Skeletal muscle tissue (tissue), 3 donors: ENCODE measurements at regions not wholly inside any gene's neighbourhood (a gene's known extent, or its start where the extent isn't known, plus 50 kb on each side); places are given as distances from the start of the nearest gene placed in this dataset.
"Not testable (repeated sequence)": the region's sequence is repeated elsewhere in the genome, so short reads cannot be mapped to it uniquely, and the experiment has no call there.

Experiments used
- H3K27ac ChIP-seq: one replicate; pipeline ENCODE4 v1.7.0; 2013; ENCODE audit warnings: mild to moderate bottlenecking, low read depth, low read length, inconsistent platforms
- H3K27me3 ChIP-seq, 3 donors: one replicate each; pipeline ENCODE4 v1.7.0; 2013; ENCODE audit warnings: low read length in 3 of 3; ENCODE audit not compliant: control insufficient read depth in 3 of 3, insufficient read depth in 3 of 3
- H3K36me3 ChIP-seq, 3 donors: one replicate each; pipeline ENCODE4 v1.7.0; 2013; ENCODE audit warnings: low read length in 3 of 3; ENCODE audit not compliant: control insufficient read depth in 3 of 3, insufficient read depth in 3 of 3
- H3K4me1 ChIP-seq, 3 donors: one replicate each; pipeline ENCODE4 v1.7.0; 2013; ENCODE audit warnings: low read length in 3 of 3, mild to moderate bottlenecking in 3 of 3; ENCODE audit not compliant: control insufficient read depth in 3 of 3, insufficient read depth in 3 of 3
- H3K4me3 ChIP-seq, 3 donors: one replicate each; pipeline ENCODE4 v1.7.0; 2013; ENCODE audit warnings: low read length in 3 of 3
- H3K9ac ChIP-seq, 3 donors: one replicate each; pipeline ENCODE4 v1.7.0; 2013; ENCODE audit warnings: low read length in 3 of 3, mild to moderate bottlenecking in 3 of 3, moderate library complexity in 2 of 3, low read depth in 1 of 3
- H3K9me3 ChIP-seq, 3 donors: one replicate each; pipeline ENCODE4 v1.7.0; 2013; ENCODE audit warnings: low read length in 3 of 3; ENCODE audit not compliant: control insufficient read depth in 3 of 3
- donor health status: Osteomylitis.

GRCh38 chr6:166795879-166796278, 160.5 kb downstream of the RNASET2 start:
- Histone ChIP-seq H3K4me1 (no peaks in the 10 kb centered on the region), H3K9ac (no peak overlapping the region), H3K27ac (no peak overlapping the region), H3K9me3 (no peaks in the 10 kb centered on the region), H3K36me3 (no peaks in the 10 kb centered on the region), H3K4me3 (no peak overlapping the region), H3K27me3 (peaks cover 0 to 3% (median 0%) of the 10 kb centered on the region in 3 donors)

- not testable (repeated sequence) for H3K36me3 ChIP-seq, H3K9ac ChIP-seq, H3K27ac ChIP-seq, H3K27me3 ChIP-seq, H3K4me3 ChIP-seq, H3K9me3 ChIP-seq, H3K4me1 ChIP-seq
These were observed 163.8 kb upstream of the RPS6KA2 start for GRCh38 chr6:166790808-166791207.

DNA sequence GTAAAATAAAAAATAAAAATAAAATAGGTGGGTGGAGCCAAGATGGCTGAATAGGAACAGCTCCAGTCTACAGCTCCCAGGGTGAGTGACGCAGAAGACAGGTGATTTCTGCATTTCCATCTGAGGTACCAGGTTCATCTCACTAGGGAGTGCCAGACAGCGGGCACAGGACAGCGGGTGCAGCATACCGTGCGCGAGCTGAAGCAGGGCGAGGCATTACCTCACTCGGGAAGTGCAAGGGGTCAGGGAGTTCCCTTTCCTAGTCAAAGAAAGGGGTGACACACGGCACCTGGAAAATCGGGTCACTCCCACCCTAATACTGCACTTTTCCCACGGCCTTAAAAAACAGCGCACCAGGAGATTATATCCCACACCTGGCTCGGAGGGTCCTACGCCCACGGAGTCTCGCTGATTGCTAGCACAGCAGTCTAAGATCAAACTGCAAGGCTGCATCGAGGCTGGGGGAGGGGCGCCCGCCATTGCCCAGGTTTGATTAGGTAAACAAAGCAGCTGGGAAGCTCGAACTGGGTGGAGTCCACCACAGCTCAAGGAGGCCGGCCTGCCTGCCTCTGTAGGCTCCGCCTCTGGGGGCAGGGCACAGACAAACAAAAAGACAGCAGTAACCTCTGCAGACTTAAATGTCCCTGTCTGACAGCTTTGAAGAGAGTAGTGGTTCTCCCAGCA, 161.9 kb upstream of the RPS6KA2 start:
- not testable (repeated sequence) for H3K36me3 ChIP-seq, H3K27ac ChIP-seq, H3K27me3 ChIP-seq, H3K4me3 ChIP-seq, H3K9ac ChIP-seq, H3K9me3 ChIP-seq, H3K4me1 ChIP-seq

DNA sequence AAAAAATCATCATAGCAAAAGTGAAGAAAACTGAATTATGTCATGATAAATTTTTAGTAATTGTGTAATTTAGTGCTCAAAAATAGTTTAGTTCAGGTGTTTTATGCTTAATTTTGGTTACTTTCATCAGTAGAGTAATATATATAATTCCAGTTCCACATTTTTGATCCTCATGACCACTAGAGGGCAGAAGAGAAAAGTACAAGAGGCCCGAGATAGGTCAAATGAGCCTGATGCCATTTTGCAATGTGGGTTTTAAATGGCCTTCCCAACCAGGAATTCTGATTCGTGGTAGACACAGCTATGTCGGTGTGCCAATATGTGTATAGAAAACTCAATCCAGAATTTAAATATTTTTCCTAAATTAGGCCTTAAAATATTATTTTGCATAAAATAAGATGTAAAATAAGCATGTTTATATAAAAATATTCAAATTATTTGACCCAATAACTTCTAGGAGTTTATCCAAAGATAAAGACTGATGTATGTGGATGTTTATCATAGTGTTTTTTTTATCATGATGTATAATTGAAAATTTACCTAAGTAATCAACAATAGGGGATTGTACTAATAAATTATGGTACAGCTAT, 159.7 kb upstream of the RPS6KA2 start:
- no peaks in the 10 kb centered on the region for H3K36me3 ChIP-seq
- no peaks in the 10 kb centered on the region for H3K9me3 ChIP-seq

GRCh38 chr6:166785131-166785530, 158.1 kb upstream of the RPS6KA2 start:
- H3K36me3 ChIP-seq = no peaks in the 10 kb centered on the region
- no peak overlapping the region for H3K9ac ChIP-seq
- H3K27me3 ChIP-seq = no peaks in the 10 kb centered on the region
- H3K9me3 ChIP-seq = no peaks in the 10 kb centered on the region
- H3K27ac ChIP-seq = no peak overlapping the region
- H3K4me1 ChIP-seq = no peaks in the 10 kb centered on the region
- H3K4me3 ChIP-seq = no peak overlapping the region

More for the DNA sequence above, 159.7 kb upstream of the RPS6KA2 start:
- no peaks in the 10 kb centered on the region for H3K4me1 ChIP-seq
- no peak overlapping the region for H3K4me3 ChIP-seq
- no peak overlapping the region for H3K9ac ChIP-seq
- no peaks in the 10 kb centered on the region for H3K27me3 ChIP-seq
- no peak overlapping the region for H3K27ac ChIP-seq

GRCh38 chr6:166784691-166785090, 157.6 kb upstream of the RPS6KA2 start:
- no peaks in the 10 kb centered on the region for H3K4me1 ChIP-seq
- H3K27ac ChIP-seq = no peak overlapping the region
- no peaks in the 10 kb centered on the region for H3K9me3 ChIP-seq
- no peak overlapping the region for H3K4me3 ChIP-seq
- no peaks in the 10 kb centered on the region for H3K36me3 ChIP-seq
- H3K27me3 ChIP-seq = no peaks in the 10 kb centered on the region
- H3K9ac ChIP-seq = no peak overlapping the region

DNA sequence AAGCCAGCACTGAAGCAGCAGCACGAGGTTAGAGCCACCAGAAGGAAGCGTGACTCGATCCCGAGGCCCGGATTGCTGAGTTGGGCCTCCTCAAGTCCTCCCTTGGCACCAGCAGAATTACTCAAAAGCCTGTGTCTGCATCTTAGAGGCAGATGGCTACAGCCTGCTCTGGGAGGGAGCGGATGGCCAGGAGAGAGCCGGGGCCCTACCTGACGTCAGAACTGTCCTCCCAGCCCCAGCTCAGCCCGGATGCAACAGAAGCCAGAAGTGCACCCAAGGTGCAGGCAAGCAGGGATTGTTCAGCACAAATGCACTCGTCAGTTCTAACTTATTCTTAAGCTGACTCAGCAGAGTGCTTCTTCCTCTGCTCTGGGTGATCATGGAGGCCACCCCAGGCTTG, 155.5 kb upstream of the RPS6KA2 start:
- H3K4me1 ChIP-seq = no peaks in the 10 kb centered on the region
- no peaks in the 10 kb centered on the region for H3K9me3 ChIP-seq
- H3K27me3 ChIP-seq = no peaks in the 10 kb centered on the region
- H3K36me3 ChIP-seq = no peaks in the 10 kb centered on the region
- no peak overlapping the region for H3K4me3 ChIP-seq
- H3K27ac ChIP-seq = no peak overlapping the region
- H3K9ac ChIP-seq = no peak overlapping the region

DNA sequence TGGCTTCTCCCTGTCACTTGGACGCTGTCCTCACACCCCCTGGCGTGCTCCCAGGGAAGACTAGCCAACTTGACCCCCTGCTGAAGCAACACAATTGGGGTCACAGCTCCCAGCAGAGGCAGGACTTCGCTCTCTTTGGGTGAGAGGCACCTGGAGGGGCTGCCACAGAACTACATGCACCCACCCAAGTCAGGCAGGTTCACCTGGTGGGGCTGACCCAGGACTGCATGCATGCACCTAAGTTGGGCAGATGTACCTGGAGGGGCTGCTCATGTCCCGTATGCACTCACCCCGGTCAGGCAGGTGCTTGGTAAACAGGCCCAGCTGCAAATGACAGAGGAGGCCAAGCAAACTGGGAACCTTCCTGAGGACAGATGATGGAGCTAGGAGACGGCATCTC, 154.3 kb upstream of the RPS6KA2 start:
- H3K4me1 ChIP-seq = no peaks in the 10 kb centered on the region

GRCh38 chr6:166779963-166780683, 153.1 kb upstream of the RPS6KA2 start:
- no peak overlapping the region for H3K9ac ChIP-seq
- no peak overlapping the region for H3K4me3 ChIP-seq
- H3K36me3 ChIP-seq = no peaks in the 10 kb centered on the region

More for the DNA sequence above, 154.3 kb upstream of the RPS6KA2 start:
- H3K9ac ChIP-seq = no peak overlapping the region
- H3K36me3 ChIP-seq = no peaks in the 10 kb centered on the region
- H3K27ac ChIP-seq = no peak overlapping the region
- no peaks in the 10 kb centered on the region for H3K9me3 ChIP-seq
- H3K27me3 ChIP-seq = peaks cover 0 to 2% (median 2%) of the 10 kb centered on the region in 3 donors
- no peak overlapping the region for H3K4me3 ChIP-seq

DNA sequence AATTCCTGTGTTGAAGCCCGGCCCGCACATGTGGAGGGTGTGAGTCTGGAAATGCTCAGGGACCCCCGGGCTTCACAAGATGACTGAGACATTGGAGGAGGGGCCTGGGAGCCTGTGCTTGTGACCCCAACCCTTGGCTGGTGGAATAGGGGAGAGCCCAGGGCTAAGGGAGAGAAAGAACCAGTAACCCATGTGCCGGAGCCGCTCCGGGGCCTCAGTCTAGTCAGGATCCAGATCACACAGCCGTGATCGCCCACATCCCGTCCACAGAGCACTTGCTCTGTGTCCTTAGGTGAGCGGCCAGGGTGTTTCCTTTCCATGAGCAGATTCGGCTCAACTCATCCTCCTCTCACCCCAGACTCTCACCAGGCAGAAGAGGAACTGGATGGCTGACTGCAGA, 152.3 kb upstream of the RPS6KA2 start:
- Histone ChIP-seq H3K27ac (no peak overlapping the region), H3K9ac (no peak overlapping the region), H3K27me3 (peaks cover 7 to 16% (median 11%) of the 10 kb centered on the region in 3 donors), H3K4me1 (no peaks in the 10 kb centered on the region), H3K4me3 (no peak overlapping the region), H3K9me3 (no peaks in the 10 kb centered on the region), H3K36me3 (no peaks in the 10 kb centered on the region)

More at GRCh38 chr6:166779963-166780683, 153.1 kb upstream of the RPS6KA2 start:
- Histone ChIP-seq H3K4me1 (no peaks in the 10 kb centered on the region), H3K27ac (no peak overlapping the region), H3K27me3 (peaks cover 2 to 10% (median 7%) of the 10 kb centered on the region in 3 donors), H3K9me3 (no peaks in the 10 kb centered on the region)
